HFF-Myc (cell line): ENCODE measurements at regions not wholly inside any gene's neighbourhood (a gene's known extent, or its start where the extent isn't known, plus 50 kb on each side); places are given as distances from the start of the nearest gene placed in this dataset.

Source experiments
- DNase-seq: peaks from one replicate; pipeline ENCODE4 v3.0.0-alpha.2; 2011; ENCODE audit warnings: low read depth; ENCODE audit errors: extremely low read depth
- H3K4me3 ChIP-seq: replicated peaks from 2 replicates; pipeline ENCODE4 v1.5.1; 2011; ENCODE audit warnings: low read depth, mild to moderate bottlenecking, control low read depth, low read length
- CTCF ChIP-seq: IDR thresholded peaks from 2 replicates; pipeline ENCODE4 v1.5.1; 2012; ENCODE audit warnings: mild to moderate bottlenecking, low read depth, low read length, control low read depth; ENCODE audit errors: missing control alignments

DNA sequence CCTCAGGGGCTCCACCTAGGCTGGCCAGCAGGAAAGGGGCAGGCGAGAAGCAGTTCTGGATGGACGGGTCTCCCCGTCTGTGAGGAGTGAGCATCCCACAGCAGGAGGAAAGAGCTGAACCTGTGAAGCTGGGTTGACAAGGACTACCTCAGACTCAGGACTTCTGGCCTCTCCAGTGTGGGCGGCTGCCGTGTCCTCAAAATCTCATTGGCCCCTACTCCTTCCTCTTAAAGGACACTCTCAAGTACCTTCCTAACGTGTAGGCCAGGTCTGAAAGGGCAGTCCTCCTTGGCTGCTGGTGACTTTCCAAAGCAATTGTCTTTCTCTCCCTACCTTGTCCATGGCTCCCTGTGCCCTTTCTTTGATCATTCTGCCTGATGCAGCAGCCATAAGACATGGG is 107.0 kb upstream of the AKIP1 start:
- no peak overlapping the region for H3K4me3 ChIP-seq
- TF ChIP-seq CTCF: no peak
- DNase-seq: no peak

- no peak for DNase-seq
- no peak overlapping the region for H3K4me3 ChIP-seq
Measured at GRCh38 chr11:8805296-8805695, 105.7 kb upstream of the AKIP1 start.

DNA sequence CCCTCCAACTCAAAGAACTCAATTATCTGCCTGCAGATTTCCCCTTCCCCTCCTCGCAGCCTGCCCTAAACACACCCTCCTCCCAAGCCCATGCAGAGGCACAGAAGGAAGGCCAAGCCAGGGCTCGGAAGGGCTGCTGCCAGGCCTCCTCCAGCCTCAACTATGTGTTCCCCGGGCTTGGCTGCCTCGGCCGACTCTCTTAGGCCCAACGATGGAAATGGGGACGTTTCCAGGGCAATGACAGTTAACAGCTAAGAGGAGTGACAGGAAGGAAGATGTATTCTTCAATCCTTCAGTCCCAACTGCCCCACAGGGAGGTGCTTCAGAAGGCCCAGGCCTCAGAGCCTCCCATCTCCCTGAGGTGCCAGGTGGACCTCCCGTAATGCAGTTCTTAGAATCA is 104.0 kb upstream of the AKIP1 start:
- no peak for TF ChIP-seq CTCF
- DNase-seq: no peak
- peak overlapping the region; percentile 57; the same call in 1 of the 2 replicates for H3K4me3 ChIP-seq

More at GRCh38 chr11:8805296-8805695, 105.7 kb upstream of the AKIP1 start:
- TF ChIP-seq CTCF: no peak

DNA sequence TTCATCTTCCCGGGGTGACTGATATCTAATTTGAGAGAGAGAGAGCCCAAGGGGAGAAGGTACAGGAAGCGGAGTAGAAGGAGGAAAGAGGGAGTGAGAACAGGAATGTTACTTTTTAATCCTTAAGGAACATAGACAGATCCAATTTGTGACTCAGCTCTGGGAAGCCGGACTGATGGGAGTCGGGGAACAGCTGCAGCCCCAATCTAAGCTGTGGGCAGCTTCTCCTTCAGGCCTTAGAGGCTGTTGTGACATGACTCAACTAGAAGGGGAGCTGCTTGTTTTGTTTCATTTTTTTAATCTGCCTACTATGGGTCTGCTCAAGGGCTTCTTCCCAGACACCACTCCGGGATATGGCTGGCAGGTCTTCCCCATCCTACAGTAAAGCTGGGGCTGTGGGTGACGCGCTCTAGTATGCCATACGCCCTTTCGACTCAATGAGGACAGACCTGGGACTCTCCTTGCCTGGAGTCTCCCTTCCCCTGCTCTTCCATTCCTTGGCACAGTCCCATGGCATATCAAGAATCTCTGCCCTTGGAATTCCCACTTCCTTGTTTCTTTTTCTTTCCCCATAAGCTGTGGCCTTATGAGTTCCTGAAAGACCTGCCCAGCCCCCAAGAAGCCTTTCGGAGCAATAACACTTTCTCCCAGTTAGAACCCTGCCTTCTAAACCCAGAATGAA is 103.3 kb upstream of the AKIP1 start:
- H3K4me3 ChIP-seq: peak overlapping the region; percentile 57
- no peak for DNase-seq
- TF ChIP-seq CTCF: no peak

DNA sequence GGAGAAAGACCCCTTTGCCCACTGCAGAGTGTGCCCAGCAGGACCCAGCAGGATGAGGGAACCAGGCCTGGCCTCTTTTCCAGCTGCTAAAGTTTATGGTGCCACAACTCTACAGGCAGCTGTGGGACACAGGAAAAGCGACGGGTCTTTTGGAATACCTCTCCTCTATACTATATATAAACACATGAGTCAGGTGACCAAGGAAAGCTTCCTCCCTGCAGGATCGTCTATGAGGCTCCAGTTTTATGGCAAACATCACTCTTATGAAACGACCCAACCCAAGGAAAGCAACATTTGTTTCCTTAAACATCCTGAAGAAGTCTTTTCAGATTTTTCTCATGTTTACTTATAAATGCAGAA is 102.8 kb upstream of the AKIP1 start:
- DNase-seq: no peak
- TF ChIP-seq CTCF: no peak
- peak overlapping the region; percentile 57 for H3K4me3 ChIP-seq

DNA sequence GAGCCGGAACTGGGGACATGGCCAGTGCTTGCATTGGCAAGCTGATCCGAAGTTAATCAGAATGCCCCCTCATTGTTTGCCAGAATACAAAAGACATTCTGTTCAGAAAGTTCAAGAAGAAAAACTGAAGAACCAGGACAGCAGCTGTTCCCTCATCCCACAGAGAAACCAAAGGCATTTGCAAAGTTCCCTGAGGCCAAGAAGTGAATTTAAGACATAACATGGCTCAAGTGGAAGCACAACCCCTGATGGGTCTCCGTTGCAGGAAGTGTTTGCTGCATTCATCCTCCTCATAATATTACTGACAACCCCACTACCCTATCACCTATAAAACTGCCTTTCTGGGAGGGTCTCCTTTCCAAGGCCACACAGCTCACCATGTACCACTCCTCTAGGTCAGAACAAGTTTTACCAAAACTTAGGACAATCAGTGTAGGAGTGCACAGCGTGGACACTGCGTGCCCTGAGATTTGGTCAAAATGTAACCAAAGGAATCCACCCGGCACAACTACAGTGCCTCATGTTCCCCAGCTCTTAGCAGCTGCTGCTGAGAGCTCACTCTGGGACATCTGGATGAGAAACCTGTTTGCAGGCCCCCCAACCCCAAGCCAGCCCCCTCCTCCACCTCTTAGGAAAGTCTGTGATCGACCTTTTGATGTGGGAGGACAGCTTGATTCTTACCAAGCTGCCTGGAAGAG is 101.6 kb upstream of the AKIP1 start:
- DNase-seq: no peak
- TF ChIP-seq CTCF: no peak
- peak overlapping the region; percentile 57 for H3K4me3 ChIP-seq
